ENCODE measurements at regions not wholly inside any gene's neighbourhood (a gene's known extent, or its start where the extent isn't known, plus 50 kb on each side); places are given as distances from the start of the nearest gene placed in this dataset.
A peak's percentile ranks its signal among the peaks of the same experiment; 100 is the strongest.

DNA sequence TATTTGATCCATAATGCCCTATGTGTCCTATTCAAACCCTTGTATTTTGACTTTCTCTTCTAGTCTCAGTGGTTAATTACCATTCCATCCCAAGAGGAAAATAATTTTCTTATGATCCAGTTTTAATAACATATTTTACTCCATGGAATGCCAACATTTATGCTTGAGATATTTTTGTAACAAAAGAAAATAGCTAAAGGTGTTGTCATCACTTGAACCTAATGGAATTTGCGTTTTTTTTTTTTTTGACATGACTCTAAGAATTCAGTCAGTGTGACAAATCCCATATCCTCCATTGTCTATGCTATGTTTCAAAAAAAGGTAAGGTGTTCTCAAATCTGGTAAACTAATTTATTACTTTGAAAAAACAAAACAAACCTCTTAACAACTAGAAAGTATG is 324.1 kb upstream of the ADAMTS5 start:
- ChIA-PET POLR2A (no interaction called here), CTCF (interaction anchor here (1.2 kb wide), 1 partner anchor 14 kb away, joined by 3 read pairs; no protein-coding TSS in a partner anchor)
- TF ChIP-seq, protein P1, sequence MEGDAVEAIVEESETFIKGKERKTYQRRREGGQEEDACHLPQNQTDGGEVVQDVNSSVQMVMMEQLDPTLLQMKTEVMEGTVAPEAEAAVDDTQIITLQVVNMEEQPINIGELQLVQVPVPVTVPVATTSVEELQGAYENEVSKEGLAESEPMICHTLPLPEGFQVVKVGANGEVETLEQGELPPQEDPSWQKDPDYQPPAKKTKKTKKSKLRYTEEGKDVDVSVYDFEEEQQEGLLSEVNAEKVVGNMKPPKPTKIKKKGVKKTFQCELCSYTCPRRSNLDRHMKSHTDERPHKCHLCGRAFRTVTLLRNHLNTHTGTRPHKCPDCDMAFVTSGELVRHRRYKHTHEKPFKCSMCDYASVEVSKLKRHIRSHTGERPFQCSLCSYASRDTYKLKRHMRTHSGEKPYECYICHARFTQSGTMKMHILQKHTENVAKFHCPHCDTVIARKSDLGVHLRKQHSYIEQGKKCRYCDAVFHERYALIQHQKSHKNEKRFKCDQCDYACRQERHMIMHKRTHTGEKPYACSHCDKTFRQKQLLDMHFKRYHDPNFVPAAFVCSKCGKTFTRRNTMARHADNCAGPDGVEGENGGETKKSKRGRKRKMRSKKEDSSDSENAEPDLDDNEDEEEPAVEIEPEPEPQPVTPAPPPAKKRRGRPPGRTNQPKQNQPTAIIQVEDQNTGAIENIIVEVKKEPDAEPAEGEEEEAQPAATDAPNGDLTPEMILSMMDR (IDR thresholded peaks at IDR 0.05; ENCODE audit: insufficient read depth, low read length, missing control alignments) = no peak
- DNase-seq (ENCODE audit: low read depth, low spot score) = no peak
- no peak overlapping the region for H3K4me3 ChIP-seq (ENCODE audit: low read depth, low read length)

DNA sequence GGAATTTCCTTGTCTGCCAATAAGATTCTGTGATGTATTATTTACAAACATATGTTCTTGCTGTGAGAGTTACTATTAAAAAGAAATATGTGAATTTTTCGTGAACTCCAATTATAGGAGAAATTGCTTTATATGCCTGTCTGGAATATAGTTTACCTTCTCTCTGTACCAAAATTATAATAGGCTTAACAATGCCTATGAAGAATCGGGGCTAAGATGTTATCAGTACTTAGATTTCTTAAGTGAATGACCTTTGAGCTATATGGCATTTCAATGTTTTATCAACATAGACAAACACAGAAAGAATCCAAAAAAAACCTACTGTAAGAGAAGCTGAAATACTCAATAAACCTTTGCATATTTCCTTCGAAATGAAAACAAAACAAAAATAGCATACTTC is 323.1 kb upstream of the ADAMTS5 start:
- TF ChIP-seq, protein P1 (IDR thresholded peaks at IDR 0.05; ENCODE audit: insufficient read depth, low read length, missing control alignments) = no peak
- no peak overlapping the region for H3K4me3 ChIP-seq (ENCODE audit: low read depth, low read length)
- POLR2A ChIA-PET = no interaction called here
- no peak for DNase-seq (ENCODE audit: low read depth, low spot score)
- CTCF ChIA-PET = interaction anchor here (1.2 kb wide), 1 partner anchor 13 kb away, joined by 3 read pairs; no protein-coding TSS in a partner anchor

DNA sequence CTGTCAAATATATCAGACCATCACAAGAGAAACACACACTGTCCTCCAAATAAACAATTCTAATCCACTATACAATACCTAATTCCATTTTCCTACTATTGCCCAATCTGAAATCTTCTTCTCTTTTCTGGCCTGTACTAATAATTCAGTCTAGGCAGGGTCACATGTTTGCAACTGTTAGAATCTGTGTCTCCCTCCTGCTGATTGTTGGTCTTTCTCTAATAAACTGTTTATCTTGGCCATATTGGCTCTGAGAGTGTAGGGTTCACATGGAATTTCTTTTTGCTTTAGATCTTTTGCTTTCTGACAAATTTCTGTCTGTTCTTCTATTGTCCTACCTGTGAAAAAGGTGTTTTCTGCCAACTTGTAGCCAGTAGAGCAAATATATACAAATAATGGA is 319.9 kb upstream of the ADAMTS5 start:
- ChIA-PET POLR2A (no interaction called here), CTCF (no interaction called here)
- TF ChIP-seq, protein P1 (IDR thresholded peaks at IDR 0.05; ENCODE audit: insufficient read depth, low read length, missing control alignments) = no peak
- H3K4me3 ChIP-seq (ENCODE audit: low read depth, low read length) = no peak overlapping the region
- DNase-seq (ENCODE audit: low read depth, low spot score) = no peak

DNA sequence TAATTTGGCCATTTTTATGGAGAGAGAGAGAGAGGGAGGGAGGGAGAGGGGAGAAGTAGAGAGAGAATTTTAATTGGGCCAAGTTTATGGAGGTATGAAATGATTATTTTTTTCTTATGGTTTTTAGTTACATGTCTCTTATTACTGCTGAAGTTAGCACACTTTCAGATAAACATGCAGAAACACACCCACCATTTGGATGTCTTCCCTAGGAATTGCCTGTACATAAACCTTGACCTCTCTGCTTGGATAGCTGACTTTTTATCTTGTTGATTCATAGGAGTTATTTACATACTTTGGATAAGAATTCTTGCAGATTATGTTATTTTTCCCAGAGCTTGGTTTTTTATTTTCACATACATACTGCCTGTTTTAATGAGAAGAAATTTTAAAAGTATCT is 310.2 kb upstream of the ADAMTS5 start:
- CTCF ChIA-PET = interaction anchor here (0.9 kb wide), 1 partner anchor 13 kb away, joined by 3 read pairs; no protein-coding TSS in a partner anchor

DNA sequence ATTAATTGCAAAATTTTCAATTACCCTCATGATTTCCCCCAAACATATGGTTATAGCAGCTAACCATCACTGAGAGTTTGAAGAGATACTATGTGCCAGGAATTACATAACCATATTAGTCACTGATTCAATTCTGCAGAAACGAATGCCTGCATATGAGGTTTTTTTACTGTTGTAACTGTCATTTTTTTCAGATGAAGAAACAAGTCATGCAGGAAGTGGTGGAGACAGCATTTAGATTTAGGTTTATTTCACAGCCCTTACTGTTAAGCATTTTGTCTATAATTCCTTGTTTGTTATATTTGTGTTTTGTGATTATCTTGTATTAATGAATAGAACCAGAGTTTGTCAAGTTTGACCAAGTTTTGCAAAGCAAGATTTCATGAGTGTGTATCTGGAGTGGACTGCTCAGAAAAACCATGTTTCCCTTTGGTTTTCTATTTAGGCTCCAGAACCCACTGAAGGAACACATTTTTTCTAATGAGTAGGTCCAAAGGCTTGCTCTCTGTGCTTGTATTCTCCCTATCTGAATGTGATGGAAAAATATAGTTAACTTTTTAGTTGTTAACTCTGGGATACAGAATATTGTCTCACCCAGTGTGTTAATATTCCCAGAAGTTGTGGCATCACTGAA is 308.5 kb upstream of the ADAMTS5 start:
- TF ChIP-seq, protein P1 (IDR thresholded peaks at IDR 0.05; ENCODE audit: insufficient read depth, low read length, missing control alignments) = no peak
- ChIA-PET POLR2A (no interaction called here), CTCF (no interaction called here)
- peak; percentile 52 for DNase-seq (ENCODE audit: low read depth, low spot score)
- no peak overlapping the region for H3K4me3 ChIP-seq (ENCODE audit: low read depth, low read length)

More for the DNA sequence above, 310.2 kb upstream of the ADAMTS5 start:
- POLR2A ChIA-PET = no interaction called here
- no peak for DNase-seq (ENCODE audit: low read depth, low spot score)
- TF ChIP-seq, protein P1 (IDR thresholded peaks at IDR 0.05; ENCODE audit: insufficient read depth, low read length, missing control alignments) = no peak
- H3K4me3 ChIP-seq (ENCODE audit: low read depth, low read length) = no peak overlapping the region

DNA sequence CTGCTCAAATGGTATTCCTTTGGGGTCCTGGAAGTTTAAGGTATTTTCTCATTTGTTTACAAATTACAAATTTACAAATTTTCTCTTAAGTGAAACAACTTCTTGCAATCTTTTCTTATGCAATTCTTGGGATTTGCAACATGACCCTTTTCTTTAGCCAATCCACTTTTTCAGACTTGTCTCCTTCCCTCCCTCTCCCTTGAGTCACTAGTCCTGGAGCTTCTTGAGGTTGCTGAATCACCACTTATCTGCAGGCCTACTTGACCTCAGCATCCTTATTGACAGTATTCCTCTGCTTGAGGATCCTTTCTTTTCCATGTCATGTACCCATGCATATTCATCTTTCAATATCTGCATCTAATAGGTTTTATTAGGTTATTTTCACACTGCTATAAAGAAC is 302.8 kb upstream of the ADAMTS5 start:
- ChIA-PET POLR2A (no interaction called here), CTCF (interaction anchor here (0.9 to 1.9 kb wide), 2 partner anchors 40 to 295 kb away, joined by 3 to 6 read pairs; no protein-coding TSS in a partner anchor)
- peak; percentile 67 for DNase-seq (ENCODE audit: low read depth, low spot score)
- no peak overlapping the region for H3K4me3 ChIP-seq (ENCODE audit: low read depth, low read length)
- TF ChIP-seq, protein P1 (IDR thresholded peaks at IDR 0.05; ENCODE audit: insufficient read depth, low read length, missing control alignments) = no peak

Data from AG04449 (cell line).